Osteocyte (in vitro differentiated cells): ENCODE measurements at regions not wholly inside any gene's neighbourhood (a gene's known extent, or its start where the extent isn't known, plus 50 kb on each side); places are given as distances from the start of the nearest gene placed in this dataset.
"Not testable (repeated sequence)": the region's sequence is repeated elsewhere in the genome, so short reads cannot be mapped to it uniquely, and the experiment has no call there.

Experiments
- DNase-seq: peaks from one replicate; pipeline ENCODE4 v3.0.0; 2021; ENCODE audit warnings: mixed read lengths; ENCODE audit not compliant: unreplicated experiment; ENCODE audit errors: extremely low spot score
- H3K27ac Mint-ChIP-seq: one replicate; pipeline ENCODE4 v1.8.0; 2021; ENCODE audit warnings: mild to moderate bottlenecking, mixed read lengths; ENCODE audit not compliant: unreplicated experiment
- H3K27me3 Mint-ChIP-seq: one replicate; pipeline ENCODE4 v1.8.0; 2021; ENCODE audit warnings: mixed read lengths; ENCODE audit not compliant: unreplicated experiment
- H3K36me3 Mint-ChIP-seq: one replicate; pipeline ENCODE4 v1.8.0; 2021; ENCODE audit warnings: mixed read lengths; ENCODE audit not compliant: unreplicated experiment
- H3K4me1 Mint-ChIP-seq: one replicate; pipeline ENCODE4 v1.8.0; 2021; ENCODE audit warnings: mixed read lengths; ENCODE audit not compliant: unreplicated experiment
- H3K4me3 Mint-ChIP-seq: one replicate; pipeline ENCODE4 v1.8.0; 2021; ENCODE audit warnings: mild to moderate bottlenecking, moderate library complexity, mixed read lengths; ENCODE audit not compliant: unreplicated experiment
- H3K9me3 Mint-ChIP-seq: one replicate; pipeline ENCODE4 v1.8.0; 2021; ENCODE audit warnings: mixed read lengths; ENCODE audit not compliant: unreplicated experiment
- TF ChIP-seq, protein P1 (sequence below): fragments of 200-600 bp; sonication (generic); IDR thresholded peaks from 2 replicates; pipeline ENCODE4 v1.5.0; 2021; ENCODE audit warnings: antibody characterized with exemption, mild to moderate bottlenecking, moderate library complexity

DNA sequence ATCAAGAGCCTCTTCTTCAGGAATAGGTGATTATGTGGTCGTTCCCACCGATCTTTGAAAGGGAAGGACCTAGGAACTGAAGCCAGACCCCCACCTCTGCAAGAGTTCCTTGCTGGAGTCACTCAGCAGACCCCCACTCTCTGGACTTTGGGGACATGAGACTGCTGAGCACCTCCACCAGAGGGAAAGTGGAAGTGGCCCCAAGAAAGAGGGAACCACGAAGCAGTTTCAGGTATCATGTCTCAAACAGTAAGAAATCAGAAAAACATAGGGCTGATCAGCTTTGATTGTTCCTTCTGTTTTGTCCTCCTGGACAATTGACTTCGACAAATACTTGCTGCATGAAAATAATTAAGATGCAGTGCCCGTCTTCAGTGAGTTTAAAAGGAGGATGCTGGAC, 84.2 kb upstream of the ADORA2B start:
- H3K9me3 Mint-ChIP-seq, H3K4me3 Mint-ChIP-seq, H3K27me3 Mint-ChIP-seq, H3K27ac Mint-ChIP-seq, H3K4me1 Mint-ChIP-seq, DNase-seq, H3K36me3 Mint-ChIP-seq: not testable (repeated sequence)

DNA sequence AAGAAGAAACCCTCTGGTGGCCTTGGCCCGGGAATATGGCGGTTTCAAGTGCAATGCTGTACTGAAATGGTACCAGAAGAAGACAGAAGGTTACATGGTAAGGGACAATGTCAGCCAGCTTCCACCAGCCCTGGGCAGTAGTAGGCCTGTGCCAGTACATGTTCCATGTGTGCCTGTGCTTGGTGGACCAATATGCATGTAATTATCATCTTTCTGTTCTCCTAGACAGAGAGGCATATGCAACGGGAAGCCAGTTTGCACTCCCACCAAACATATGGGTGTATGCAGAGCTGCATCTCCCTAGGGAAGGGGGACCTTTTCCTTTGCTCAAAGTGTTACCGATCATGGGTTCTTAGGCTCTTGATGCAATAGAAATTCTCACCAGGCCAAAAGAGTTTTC, 80.9 kb upstream of the ADORA2B start:
- H3K27me3 Mint-ChIP-seq, H3K9me3 Mint-ChIP-seq, DNase-seq, H3K4me3 Mint-ChIP-seq, H3K27ac Mint-ChIP-seq, H3K4me1 Mint-ChIP-seq, H3K36me3 Mint-ChIP-seq: not testable (repeated sequence)

DNA sequence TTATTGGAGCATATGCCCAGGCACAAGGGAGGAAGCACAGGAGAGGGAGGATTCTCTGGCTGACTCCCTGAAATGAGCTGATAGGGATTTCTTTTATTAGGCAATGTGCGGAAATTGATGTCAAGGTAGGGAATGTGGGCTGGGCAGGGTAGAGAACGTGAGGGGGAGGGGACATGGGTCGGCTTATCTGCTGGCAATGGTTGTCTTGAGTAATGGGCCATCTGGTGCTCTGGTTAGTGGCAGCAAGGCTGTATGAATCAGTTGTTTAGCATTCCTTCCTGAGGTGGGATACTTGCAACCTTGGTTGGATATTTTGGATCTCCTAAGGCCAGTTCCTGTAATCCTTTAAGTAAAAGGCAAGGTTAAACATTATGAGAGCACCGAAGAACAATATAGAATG, 80.5 kb upstream of the ADORA2B start:
- not testable (repeated sequence) for H3K9me3 Mint-ChIP-seq, H3K36me3 Mint-ChIP-seq, H3K4me1 Mint-ChIP-seq, H3K27me3 Mint-ChIP-seq, H3K4me3 Mint-ChIP-seq, H3K27ac Mint-ChIP-seq, DNase-seq

DNA sequence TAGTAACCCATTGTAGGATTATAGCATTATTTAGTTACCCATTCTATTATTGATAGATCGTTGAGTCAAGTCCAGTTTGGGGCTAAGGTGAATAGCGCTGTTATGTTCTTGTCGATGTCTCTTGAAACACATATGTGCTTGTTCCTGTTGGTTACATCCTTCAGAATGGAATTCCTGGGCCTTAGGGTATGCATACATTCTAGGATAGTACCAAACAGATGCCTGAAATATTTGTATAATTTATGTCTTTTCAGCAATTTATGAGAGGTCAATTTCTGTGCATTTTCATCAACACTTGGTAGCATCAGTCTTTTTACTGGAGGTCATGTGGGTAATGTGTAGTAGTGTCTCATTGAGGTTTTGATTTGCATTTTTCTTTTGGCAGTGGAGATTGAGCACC, 78.9 kb upstream of the ADORA2B start:
- DNase-seq, H3K4me3 Mint-ChIP-seq, H3K27ac Mint-ChIP-seq, H3K27me3 Mint-ChIP-seq, H3K4me1 Mint-ChIP-seq, H3K9me3 Mint-ChIP-seq, H3K36me3 Mint-ChIP-seq: not testable (repeated sequence)

DNA sequence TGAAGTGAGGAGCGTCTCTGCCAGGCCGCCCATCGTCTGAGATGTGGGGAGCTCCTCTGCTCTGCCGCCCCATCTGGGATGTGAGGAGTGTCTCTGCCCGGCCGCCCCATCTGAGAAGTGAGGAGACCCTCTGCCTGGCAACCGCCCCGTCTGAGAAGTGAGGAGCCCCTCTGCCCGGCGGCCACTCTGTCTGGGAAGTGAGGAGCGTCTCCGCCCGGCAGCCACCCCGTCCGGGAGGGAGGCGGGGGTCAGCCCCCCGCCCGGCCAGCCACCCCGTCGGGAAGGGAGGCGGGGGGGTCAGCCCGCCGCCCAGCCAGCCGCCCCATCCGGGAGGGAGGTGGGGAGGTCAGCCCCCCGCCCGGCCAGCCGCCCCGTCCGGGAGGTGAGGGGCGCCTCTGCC, 77.6 kb upstream of the ADORA2B start:
- H3K36me3 Mint-ChIP-seq, H3K9me3 Mint-ChIP-seq: not testable (repeated sequence)

DNA sequence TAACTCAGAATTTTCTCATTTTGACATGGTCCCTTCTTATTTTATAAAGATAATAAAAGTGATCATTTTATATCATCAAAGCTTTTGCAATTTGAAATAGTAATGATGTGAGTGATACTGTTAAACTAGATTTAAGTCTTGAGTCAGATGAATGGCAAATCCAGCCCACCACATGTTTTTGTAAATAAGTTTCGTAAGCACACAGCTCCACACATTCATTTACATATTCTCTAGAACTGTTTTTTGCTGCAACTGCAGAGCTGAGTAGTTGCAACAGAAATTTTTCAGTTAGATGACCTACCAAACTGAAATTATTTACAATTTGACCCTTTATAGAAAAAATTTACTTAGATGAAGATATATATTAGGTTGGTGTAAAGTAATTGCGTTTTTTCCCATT, 75.1 kb upstream of the ADORA2B start:
- DNase-seq, H3K9me3 Mint-ChIP-seq, H3K36me3 Mint-ChIP-seq, H3K27ac Mint-ChIP-seq, H3K4me3 Mint-ChIP-seq, H3K27me3 Mint-ChIP-seq, H3K4me1 Mint-ChIP-seq: not testable (repeated sequence)

More for the DNA sequence above, 77.6 kb upstream of the ADORA2B start:
- not testable (repeated sequence) for H3K27me3 Mint-ChIP-seq, H3K27ac Mint-ChIP-seq, DNase-seq, H3K4me3 Mint-ChIP-seq, H3K4me1 Mint-ChIP-seq

DNA sequence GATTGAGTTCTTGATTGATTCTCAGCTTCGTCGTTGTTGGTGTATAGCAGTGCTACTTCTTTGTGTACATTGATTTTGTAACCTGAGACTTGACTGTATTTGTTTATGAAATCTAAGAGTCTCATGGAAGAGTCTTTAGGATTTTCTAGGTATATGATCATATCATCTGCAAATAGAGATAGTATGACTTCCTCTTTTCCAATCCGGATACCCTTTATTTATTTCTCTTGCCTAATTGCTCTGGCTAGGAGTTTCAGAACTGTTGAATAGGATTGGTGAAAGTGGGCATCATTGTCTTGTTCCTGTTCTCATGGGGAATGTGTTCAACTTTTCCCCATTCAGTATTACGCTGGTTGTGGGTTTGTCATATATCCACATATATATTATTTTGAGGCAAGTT, 72.3 kb upstream of the ADORA2B start:
- not testable (repeated sequence) for H3K9me3 Mint-ChIP-seq, H3K4me1 Mint-ChIP-seq, H3K27ac Mint-ChIP-seq, H3K4me3 Mint-ChIP-seq, H3K27me3 Mint-ChIP-seq, H3K36me3 Mint-ChIP-seq, DNase-seq

DNA sequence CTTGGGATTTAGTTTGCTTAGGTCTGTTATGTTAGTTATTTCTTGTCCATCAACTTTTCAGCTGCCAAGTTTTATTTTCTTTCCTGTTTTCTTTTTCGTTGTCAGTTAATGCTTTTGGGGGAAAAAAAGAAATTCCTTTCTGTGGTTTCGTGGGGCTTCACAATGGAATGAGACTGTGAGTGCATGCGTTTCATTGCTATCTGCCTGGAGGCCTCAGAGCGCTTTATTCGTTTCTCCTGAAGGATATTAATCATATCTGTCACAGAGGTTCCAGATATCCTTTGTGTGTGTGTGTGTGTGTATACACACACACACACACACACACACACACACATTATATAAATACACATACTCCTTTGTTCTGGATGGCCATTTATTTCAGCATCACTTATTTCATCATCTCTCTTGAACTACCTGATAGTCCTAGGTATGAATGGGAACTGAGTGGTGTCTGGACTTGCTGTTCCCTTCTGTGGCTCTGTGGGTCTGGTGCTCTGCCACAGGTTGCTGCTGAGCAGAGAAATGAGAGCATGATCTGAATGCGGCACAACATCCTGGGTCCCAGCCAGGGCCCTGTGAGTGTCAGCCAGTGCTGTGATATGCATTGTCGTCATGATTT, 66.9 kb upstream of the ADORA2B start:
- H3K4me1 Mint-ChIP-seq = peaks cover 21% of the 10 kb centered on the region
- not testable (repeated sequence) for H3K4me3 Mint-ChIP-seq, H3K27me3 Mint-ChIP-seq, H3K9me3 Mint-ChIP-seq, DNase-seq, H3K36me3 Mint-ChIP-seq
- peak overlapping the region; percentile 5 for H3K27ac Mint-ChIP-seq

DNA sequence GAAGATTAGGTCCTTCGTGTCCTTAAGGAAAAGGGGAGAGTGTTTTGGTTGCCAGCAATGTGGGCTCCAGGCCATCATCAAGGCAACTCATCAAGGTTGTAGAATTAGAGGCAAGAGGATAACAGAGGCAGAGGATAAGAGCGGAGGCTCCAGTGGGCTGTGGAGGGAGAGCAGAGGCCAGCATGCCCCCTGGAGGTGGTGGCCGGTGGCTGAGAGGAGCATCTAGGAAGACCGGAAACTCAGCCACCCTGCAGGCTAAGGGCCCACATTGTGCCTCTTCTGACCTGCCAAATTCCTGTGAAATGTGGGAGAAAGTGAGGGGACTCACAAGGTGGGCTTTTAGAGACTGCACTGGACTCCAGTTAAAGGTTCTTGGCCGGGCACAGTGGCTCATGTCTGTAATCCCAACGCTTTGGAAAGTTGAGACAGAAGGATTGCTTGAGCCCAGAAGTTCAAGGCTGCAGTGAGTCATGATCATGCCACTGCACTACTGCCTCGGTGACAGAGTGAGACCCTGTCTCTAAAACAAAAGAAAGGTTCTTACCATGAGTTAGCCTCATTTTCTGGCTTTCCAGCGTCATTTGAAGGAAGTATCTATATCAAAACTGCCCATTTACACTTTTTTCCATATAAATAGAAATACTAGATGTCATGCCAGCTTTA, 62.7 kb upstream of the ADORA2B start:
- TF ChIP-seq, protein P1, sequence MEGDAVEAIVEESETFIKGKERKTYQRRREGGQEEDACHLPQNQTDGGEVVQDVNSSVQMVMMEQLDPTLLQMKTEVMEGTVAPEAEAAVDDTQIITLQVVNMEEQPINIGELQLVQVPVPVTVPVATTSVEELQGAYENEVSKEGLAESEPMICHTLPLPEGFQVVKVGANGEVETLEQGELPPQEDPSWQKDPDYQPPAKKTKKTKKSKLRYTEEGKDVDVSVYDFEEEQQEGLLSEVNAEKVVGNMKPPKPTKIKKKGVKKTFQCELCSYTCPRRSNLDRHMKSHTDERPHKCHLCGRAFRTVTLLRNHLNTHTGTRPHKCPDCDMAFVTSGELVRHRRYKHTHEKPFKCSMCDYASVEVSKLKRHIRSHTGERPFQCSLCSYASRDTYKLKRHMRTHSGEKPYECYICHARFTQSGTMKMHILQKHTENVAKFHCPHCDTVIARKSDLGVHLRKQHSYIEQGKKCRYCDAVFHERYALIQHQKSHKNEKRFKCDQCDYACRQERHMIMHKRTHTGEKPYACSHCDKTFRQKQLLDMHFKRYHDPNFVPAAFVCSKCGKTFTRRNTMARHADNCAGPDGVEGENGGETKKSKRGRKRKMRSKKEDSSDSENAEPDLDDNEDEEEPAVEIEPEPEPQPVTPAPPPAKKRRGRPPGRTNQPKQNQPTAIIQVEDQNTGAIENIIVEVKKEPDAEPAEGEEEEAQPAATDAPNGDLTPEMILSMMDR = no peak
- no peak overlapping the region for H3K27ac Mint-ChIP-seq
- no peaks in the 10 kb centered on the region for H3K36me3 Mint-ChIP-seq
- no peaks in the 10 kb centered on the region for H3K9me3 Mint-ChIP-seq
- no peaks in the 10 kb centered on the region for H3K27me3 Mint-ChIP-seq
- H3K4me1 Mint-ChIP-seq = peaks cover 37% of the 10 kb centered on the region
- no peak for DNase-seq
- H3K4me3 Mint-ChIP-seq = no peak overlapping the region
